HCT116 (cell line): ENCODE measurements at regions not wholly inside any gene's neighbourhood (a gene's known extent, or its start where the extent isn't known, plus 50 kb on each side); places are given as distances from the start of the nearest gene placed in this dataset.

Experiments
- ATAC-seq: fragments of 200-7000 bp; cut with Tn5 transposase; 2 replicates; pipeline ENCODE4 v1.9.1; 2020; ENCODE audit warnings: mild to moderate bottlenecking, moderate library complexity
- BruUV-seq: library from RNA; stranded (reverse); fragments of 400-500 nt; replicated peaks from 2 replicates; lab custom pipeline; 2021; lab: Mats Ljungman, UMichigan
- CTCF ChIA-PET: fragments of 300-600 bp; sonication (Branson Sonifier 250); formaldehyde crosslinking; loops from one replicate; lab custom pipeline; 2021; ENCODE audit warnings: antibody characterized with exemption; lab: Charles Lee
- POLR2A ChIA-PET: fragments of 300-600, 350-600 bp; sonication (Branson Sonifier 250); formaldehyde crosslinking; loops from one replicate; lab custom pipeline; 2021; ENCODE audit warnings: antibody characterized with exemption; lab: Charles Lee
- RAD21 ChIA-PET, 2 experiments: fragments of 300-600 bp; sonication (Branson Sonifier 250); formaldehyde crosslinking; loops; one replicate each; lab custom pipeline; 2023; ENCODE audit warnings: low total read pairs in 2 of 2; ENCODE audit not compliant: uncharacterized antibody in 2 of 2, unreplicated experiment in 2 of 2, low non-redundant PET in 1 of 2; lab: Charles Lee
- DNase-seq: peaks from one replicate; pipeline ENCODE4 v3.0.0-alpha.2; 2010; ENCODE audit warnings: low read depth, low spot score
- H2AFZ ChIP-seq: fragments of 200-600 bp; shearing (Covaris generic), sonication (generic); 2 replicates; pipeline ENCODE4 v1.6.1; 2017; ENCODE audit warnings: low read depth, mixed run types, mixed read lengths, antibody characterized with exemption, low read length; ENCODE audit not compliant: poor library complexity, severe bottlenecking
- H3K27ac ChIP-seq: 2 replicates; pipeline ENCODE4 v1.5.1; 2012; ENCODE audit warnings: low read depth, low read length
- H3K27me3 ChIP-seq: fragments of 200-600 bp; sonication (generic); 2 replicates; pipeline ENCODE4 v1.6.1; 2016; ENCODE audit warnings: mixed run types, low read length, mixed read lengths; ENCODE audit not compliant: insufficient read depth
- H3K36me3 ChIP-seq, 2 experiments: fragments of 200-500 bp in 1 of 2; fragments of 200-600 bp in 1 of 2; sonication (Bioruptor generic) in 1 of 2; sonication (generic) in 1 of 2; 2 replicates each; pipeline versions ENCODE4 v1.5.1 to v1.6.1; 2014 to 2016; ENCODE audit warnings: low read length in 2 of 2, inconsistent platforms in 1 of 2, mixed read lengths in 1 of 2, mixed run types in 1 of 2; ENCODE audit not compliant: insufficient read depth in 2 of 2, control insufficient read depth in 1 of 2
- H3K4me1 ChIP-seq, 2 experiments: fragments of 200-600 bp in 1 of 2; sonication (generic) in 1 of 2; 2 replicates each; pipeline versions ENCODE4 v1.5.1 to v1.6.1; 2012 to 2017; ENCODE audit warnings: low read length in 2 of 2, inconsistent platforms in 1 of 2, mild to moderate bottlenecking in 1 of 2, mixed read lengths in 1 of 2, mixed run types in 1 of 2, moderate library complexity in 1 of 2; ENCODE audit not compliant: insufficient read depth in 2 of 2, control insufficient read depth in 1 of 2
- H3K4me2 ChIP-seq: fragments of 200-600 bp; sonication (generic); 2 replicates; pipeline ENCODE4 v1.6.1; 2017; ENCODE audit warnings: mixed run types, low read length, mixed read lengths
- H3K4me3 ChIP-seq, 2 experiments: fragments of 200-600 bp in 1 of 2; sonication (generic) in 1 of 2; replicated peaks in 1 of 2; 2 replicates each; pipeline ENCODE4 v1.5.1; 2011 to 2016; ENCODE audit warnings: low read length in 2 of 2, control low read depth in 1 of 2, low read depth in 1 of 2, mild to moderate bottlenecking in 1 of 2, mixed read lengths in 1 of 2, mixed run types in 1 of 2
- H3K79me2 ChIP-seq: fragments of 200-600 bp; sonication (generic); 2 replicates; pipeline ENCODE4 v1.6.1; 2017; ENCODE audit warnings: mild to moderate bottlenecking, mixed run types, low read length, moderate library complexity, mixed read lengths; ENCODE audit not compliant: insufficient read depth
- H3K9ac ChIP-seq: fragments of 200-600 bp; sonication (generic); 2 replicates; pipeline ENCODE4 v1.6.1; 2016; ENCODE audit warnings: low read length, mixed read lengths
- H3K9me2 ChIP-seq: fragments of 200-600 bp; sonication (generic), shearing (Covaris generic); 2 replicates; pipeline ENCODE4 v1.6.1; 2017; ENCODE audit warnings: mixed run types, mild to moderate bottlenecking, moderate library complexity; ENCODE audit not compliant: insufficient read depth
- H3K9me3 ChIP-seq, 2 experiments: fragments of 200-500 bp in 1 of 2; fragments of 200-600 bp in 1 of 2; sonication (Bioruptor generic) in 1 of 2; sonication (generic) in 1 of 2; 2 replicates each; pipeline ENCODE4 v1.6.1; 2014 to 2017; ENCODE audit warnings: low read length in 2 of 2, mixed read lengths in 2 of 2, inconsistent platforms in 1 of 2, low read depth in 1 of 2, mild to moderate bottlenecking in 1 of 2, mixed run types in 1 of 2, moderate library complexity in 1 of 2; ENCODE audit not compliant: control insufficient read depth in 1 of 2, insufficient read depth in 1 of 2
- H4K20me1 ChIP-seq: fragments of 200-600 bp; sonication (generic), shearing (Covaris generic); 2 replicates; pipeline ENCODE4 v1.6.1; 2017; ENCODE audit warnings: mixed run types, mild to moderate bottlenecking, moderate library complexity; ENCODE audit not compliant: insufficient read depth
- CBX3 ChIP-seq: IDR thresholded peaks from 2 replicates; pipeline ENCODE4 v1.6.1; 2012; ENCODE audit warnings: low read depth
- EGR1 ChIP-seq: IDR thresholded peaks from 2 replicates; pipeline ENCODE4 v1.6.1; 2012; ENCODE audit warnings: low read depth
- ELF1 ChIP-seq: IDR thresholded peaks from 2 replicates; pipeline ENCODE4 v1.6.1; 2012; ENCODE audit warnings: low read depth, borderline replicate concordance
- EZH2 ChIP-seq: fragments of 200-600 bp; sonication (generic); IDR thresholded peaks from 2 replicates; pipeline ENCODE4 v1.6.1; 2017; ENCODE audit warnings: antibody characterized with exemption, mixed run types
- EZH2phosphoT487 ChIP-seq: fragments of 200-600 bp; IDR thresholded peaks from 2 replicates; pipeline ENCODE4 v1.6.1; 2018; ENCODE audit warnings: antibody characterized with exemption, borderline replicate concordance
- FOSL1 ChIP-seq: IDR thresholded peaks from 2 replicates; pipeline ENCODE4 v1.6.1; 2012; ENCODE audit warnings: low read depth
- JUND ChIP-seq: IDR thresholded peaks from 2 replicates; pipeline ENCODE4 v1.6.1; 2012
- POLR2A ChIP-seq: IDR thresholded peaks from 2 replicates; pipeline ENCODE4 v1.7.0; 2011; ENCODE audit warnings: borderline replicate concordance; ENCODE audit not compliant: insufficient read depth, insufficient read length; ENCODE audit errors: extremely low read depth
- POLR2AphosphoS5 ChIP-seq: IDR thresholded peaks from 2 replicates; pipeline ENCODE4 v1.6.1; 2011; ENCODE audit warnings: mild to moderate bottlenecking, low read depth, low read length, moderate library complexity
- RAD21 ChIP-seq: IDR thresholded peaks from 2 replicates; pipeline ENCODE4 v1.6.1; 2012; ENCODE audit warnings: low read depth, mild to moderate bottlenecking
- REST ChIP-seq: IDR thresholded peaks from 2 replicates; pipeline ENCODE4 v1.6.1; 2012; ENCODE audit warnings: low read depth
- SIN3A ChIP-seq: IDR thresholded peaks from 2 replicates; pipeline ENCODE4 v1.6.1; 2012; ENCODE audit warnings: low read depth
- SP1 ChIP-seq: IDR thresholded peaks from 2 replicates; pipeline ENCODE4 v1.6.1; 2012; ENCODE audit warnings: low read depth
- SRF ChIP-seq: IDR thresholded peaks from 2 replicates; pipeline ENCODE4 v1.6.1; 2012; ENCODE audit warnings: low read depth
- YY1 ChIP-seq: IDR thresholded peaks from 2 replicates; pipeline ENCODE4 v1.6.1; 2011; ENCODE audit warnings: low read length, low read depth, moderate library complexity, mild to moderate bottlenecking; ENCODE audit not compliant: insufficient replicate concordance; ENCODE audit errors: extremely low read depth
- ZBTB33 ChIP-seq: IDR thresholded peaks from 2 replicates; pipeline ENCODE4 v1.6.1; 2011; ENCODE audit warnings: mild to moderate bottlenecking, low read length, moderate library complexity; ENCODE audit not compliant: insufficient replicate concordance; ENCODE audit errors: extremely low read depth
- ZFX ChIP-seq: fragments of 450-650 bp; IDR thresholded peaks from 2 replicates; pipeline ENCODE4 v1.6.1; 2017
- intact Hi-C: fragments of 100-400 bp; cut with micrococcal nuclease; formaldehyde crosslinking; loops from 2 replicates; pipeline ENCODE4 v1.10.0; 2022

GRCh38 chr1:61579802-61580201 is 145.1 kb downstream of the TM2D1 start:
- Histone ChIP-seq H3K4me2 (no peak overlapping the region), H3K9me2 (no peaks in the 10 kb centered on the region), H3K27ac (no peak overlapping the region), H3K79me2 (no peaks in the 10 kb centered on the region), H3K4me3 (no peak overlapping the region), H4K20me1 (no peaks in the 10 kb centered on the region), H2AFZ (no peak overlapping the region), H3K9ac (no peak overlapping the region), H3K4me1 (no peaks in the 10 kb centered on the region), H3K9me3 (no peaks in the 10 kb centered on the region), H3K27me3 (no peaks in the 10 kb centered on the region), H3K36me3 (no peaks in the 10 kb centered on the region)
- intact Hi-C loops, result loop anchor here (10.0 kb wide), 1 partner anchor 525 kb away; no protein-coding TSS in a partner anchor
- TF ChIP-seq FOSL1 (no peak), EZH2 (no peak), POLR2A (no peak), CBX3 (no peak), EZH2phosphoT487 (no peak)
- POLR2A ChIA-PET, result no interaction called here
- ATAC-seq (no peak), DNase-seq (no peak)
- BruUV-seq, result no TSS peak
- RAD21 ChIA-PET, result no interaction called here
- CTCF ChIA-PET, result interaction anchor here (1.2 kb wide), 1 partner anchor 9 kb away, joined by 3 read pairs; no protein-coding TSS in a partner anchor

GRCh38 chr1:61572046-61572445 is 152.9 kb downstream of the TM2D1 start:
- no TSS peak for BruUV-seq
- TF ChIP-seq ZBTB33, result no peak
- no peak for TF ChIP-seq POLR2AphosphoS5
- no peak for TF ChIP-seq EGR1
- TF ChIP-seq FOSL1, result no peak
- TF ChIP-seq ZFX, result no peak
- TF ChIP-seq EZH2phosphoT487, result no peak
- no peak for TF ChIP-seq JUND
- TF ChIP-seq REST, result no peak
- no peak for TF ChIP-seq POLR2A
- TF ChIP-seq EZH2, result no peak
- TF ChIP-seq SP1, result no peak
- no peak for TF ChIP-seq SIN3A
- TF ChIP-seq RAD21, result no peak
- TF ChIP-seq SRF, result no peak
- TF ChIP-seq ELF1, result no peak
- TF ChIP-seq YY1, result no peak

More at GRCh38 chr1:61572046-61572445, 152.9 kb downstream of the TM2D1 start:
- ChIA-PET POLR2A (no interaction called here), RAD21 (no interaction called here), CTCF (no interaction called here)
- H3K79me2 ChIP-seq, result no peaks in the 10 kb centered on the region
- H3K9me3 ChIP-seq, result no peaks in the 10 kb centered on the region; a peak in 1 of 4 replicates
- no peak overlapping the region for H3K27ac ChIP-seq
- no peak overlapping the region for H2AFZ ChIP-seq
- H3K4me3 ChIP-seq, result no peak overlapping the region
- no peaks in the 10 kb centered on the region for H4K20me1 ChIP-seq
- DNase-seq (no peak), ATAC-seq (no peak)
- no peak overlapping the region for H3K9ac ChIP-seq
- no peak overlapping the region for H3K4me2 ChIP-seq
- intact Hi-C loops, result no loop called here
- no peaks in the 10 kb centered on the region; the same call in 1 of the 2 replicates for H3K9me2 ChIP-seq
- no peaks in the 10 kb centered on the region for H3K36me3 ChIP-seq
- H3K27me3 ChIP-seq, result no peaks in the 10 kb centered on the region
- no peaks in the 10 kb centered on the region for H3K4me1 ChIP-seq
